MCF 10A (cell line): ENCODE measurements at regions not wholly inside any gene's neighbourhood (a gene's known extent, or its start where the extent isn't known, plus 50 kb on each side); places are given as distances from the start of the nearest gene placed in this dataset.
A peak's percentile ranks its signal among the peaks of the same experiment; 100 is the strongest.

Experiments used
- BruUV-seq: library from RNA; stranded (reverse); fragments of 400-500 nt; replicated peaks from 2 replicates; lab custom pipeline; 2021; lab: Mats Ljungman, UMichigan
- CTCF ChIA-PET: fragments of 300-600 bp; sonication (Branson Sonifier 250); formaldehyde crosslinking; extraction: SDS; loops from one replicate; lab custom pipeline; 2021; ENCODE audit warnings: antibody characterized with exemption, inconsistent platforms; lab: Yijun Ruan, JAX
- POLR2A ChIA-PET: fragments of 300-600, 350-650 bp; sonication (Branson Sonifier 250); formaldehyde crosslinking; extraction: SDS; loops from one replicate; lab custom pipeline; 2020; ENCODE audit warnings: antibody characterized with exemption, inconsistent platforms; lab: Yijun Ruan, JAX
- DNase-seq: peaks from one replicate; pipeline ENCODE4 v3.0.0-alpha.2; 2018; ENCODE audit not compliant: unreplicated experiment
- H3K27ac Mint-ChIP-seq: one replicate; pipeline ENCODE4 v1.8.0; 2022; ENCODE audit warnings: mild to moderate bottlenecking, low read depth, mixed read lengths; ENCODE audit not compliant: unreplicated experiment
- H3K27me3 Mint-ChIP-seq: one replicate; pipeline ENCODE4 v1.8.0; 2022; ENCODE audit warnings: mixed read lengths; ENCODE audit not compliant: insufficient read depth, unreplicated experiment
- H3K36me3 Mint-ChIP-seq: one replicate; pipeline ENCODE4 v1.8.0; 2022; ENCODE audit warnings: mild to moderate bottlenecking, moderate library complexity, mixed read lengths; ENCODE audit not compliant: insufficient read depth, unreplicated experiment
- H3K4me1 Mint-ChIP-seq: one replicate; pipeline ENCODE4 v1.8.0; 2022; ENCODE audit warnings: mixed read lengths; ENCODE audit not compliant: insufficient read depth, unreplicated experiment
- H3K4me3 Mint-ChIP-seq: one replicate; pipeline ENCODE4 v1.8.0; 2022; ENCODE audit warnings: mild to moderate bottlenecking, moderate library complexity, mixed read lengths; ENCODE audit not compliant: unreplicated experiment
- H3K9me3 Mint-ChIP-seq: one replicate; pipeline ENCODE4 v1.8.0; 2022; ENCODE audit warnings: mixed read lengths; ENCODE audit not compliant: unreplicated experiment
- CTCF ChIP-seq: fragments of 200-600 bp; IDR thresholded peaks from one replicate; pipeline ENCODE4 v1.8.0; 2022; ENCODE audit warnings: antibody characterized with exemption, mild to moderate bottlenecking; ENCODE audit not compliant: unreplicated experiment
- intact Hi-C: fragments of 100-400 bp; cut with micrococcal nuclease; formaldehyde crosslinking; loops from 2 replicates; pipeline ENCODE4 v1.14.1; 2022

- no peaks in the 10 kb centered on the region for H3K9me3 Mint-ChIP-seq
- H3K27me3 Mint-ChIP-seq, result no peaks in the 10 kb centered on the region
- CTCF ChIA-PET, result interaction anchor here (0.7 kb wide), 1 partner anchor 1714 kb away, joined by 3 read pairs; no protein-coding TSS in a partner anchor
- intact Hi-C loops, result no loop called here
- POLR2A ChIA-PET, result no interaction called here
- no peaks in the 10 kb centered on the region for H3K4me1 Mint-ChIP-seq
- no peak overlapping the region for H3K27ac Mint-ChIP-seq
- BruUV-seq, result no TSS peak
- DNase-seq, result no peak
- TF ChIP-seq CTCF, result no peak
- no peaks in the 10 kb centered on the region for H3K36me3 Mint-ChIP-seq
- H3K4me3 Mint-ChIP-seq, result no peak overlapping the region
Measured at GRCh38 chr16:8396463-8396862, 193.8 kb downstream of the TMEM114 start.

- peak; percentile 49 for DNase-seq
- intact Hi-C loops, result no loop called here
- POLR2A ChIA-PET, result no interaction called here
- Mint-ChIP-seq H3K27ac (no peak overlapping the region), H3K27me3 (peaks cover 15% of the 10 kb centered on the region), H3K36me3 (no peaks in the 10 kb centered on the region), H3K4me3 (no peak overlapping the region), H3K9me3 (peaks cover 8% of the 10 kb centered on the region), H3K4me1 (no peaks in the 10 kb centered on the region)
- no TSS peak for BruUV-seq
- CTCF ChIA-PET, result no interaction called here
- TF ChIP-seq CTCF, result no peak
Measured at GRCh38 chr16:8391257-8391656, 199.1 kb downstream of the TMEM114 start.

- POLR2A ChIA-PET, result no interaction called here
- intact Hi-C loops, result no loop called here
Measured at GRCh38 chr16:8388684-8389083, 201.6 kb downstream of the TMEM114 start.

GRCh38 chr16:8381814-8382213 lies 208.5 kb downstream of the TMEM114 start:
- POLR2A ChIA-PET, result no interaction called here
- Mint-ChIP-seq H3K36me3 (no peaks in the 10 kb centered on the region), H3K4me1 (no peaks in the 10 kb centered on the region), H3K27me3 (peaks cover 46% of the 10 kb centered on the region), H3K9me3 (no peaks in the 10 kb centered on the region), H3K27ac (no peak overlapping the region), H3K4me3 (no peak overlapping the region)
- CTCF ChIA-PET, result interaction anchor here (1.0 kb wide), 1 partner anchor 10 kb away, joined by 3 read pairs; no protein-coding TSS in a partner anchor
- no peak for DNase-seq
- intact Hi-C loops, result no loop called here
- BruUV-seq, result no TSS peak
- TF ChIP-seq CTCF, result no peak

More at GRCh38 chr16:8388684-8389083, 201.6 kb downstream of the TMEM114 start:
- Mint-ChIP-seq H3K27me3 (peaks cover 26% of the 10 kb centered on the region), H3K27ac (no peak overlapping the region), H3K4me1 (no peaks in the 10 kb centered on the region), H3K4me3 (no peak overlapping the region), H3K9me3 (peaks cover 8% of the 10 kb centered on the region), H3K36me3 (no peaks in the 10 kb centered on the region)
- no TSS peak for BruUV-seq
- TF ChIP-seq CTCF, result no peak
- CTCF ChIA-PET, result interaction anchor here (0.6 kb wide), 1 partner anchor 550 kb away, joined by 3 read pairs; no protein-coding TSS in a partner anchor
- DNase-seq, result no peak
